Renal cortical epithelial cell (primary cell): ENCODE measurements at regions not wholly inside any gene's neighbourhood (a gene's known extent, or its start where the extent isn't known, plus 50 kb on each side); places are given as distances from the start of the nearest gene placed in this dataset.
A peak's percentile ranks its signal among the peaks of the same experiment; 100 is the strongest.

Experiments
- DNase-seq: peaks from one replicate; pipeline ENCODE4 v3.0.0-alpha.2; 2011; ENCODE audit warnings: low read depth

GRCh38 chr1:218872026-218872425, 301.7 kb upstream of the LYPLAL1 start:
- DNase-seq = no peak

- DNase-seq = no peak
Observed at GRCh38 chr1:218872928-218873327, 300.8 kb upstream of the LYPLAL1 start.

GRCh38 chr1:218874313-218874712, 299.4 kb upstream of the LYPLAL1 start:
- peak; percentile 91 for DNase-seq

- DNase-seq = peak; percentile 44
Observed at GRCh38 chr1:218874801-218875400, 298.8 kb upstream of the LYPLAL1 start.

GRCh38 chr1:218878369-218878768, 295.3 kb upstream of the LYPLAL1 start:
- DNase-seq = peak; percentile 74

GRCh38 chr1:218880484-218881060, 293.1 kb upstream of the LYPLAL1 start:
- DNase-seq = no peak

GRCh38 chr1:218882454-218882853, 291.2 kb upstream of the LYPLAL1 start:
- no peak for DNase-seq

- DNase-seq = no peak
Observed at GRCh38 chr1:218886101-218886871, 287.4 kb upstream of the LYPLAL1 start.

- DNase-seq = peak; percentile 33
Observed at GRCh38 chr1:218887141-218887925, 286.3 kb upstream of the LYPLAL1 start.

- DNase-seq = peak; percentile 90
Observed at GRCh38 chr1:218890451-218890850, 283.2 kb upstream of the LYPLAL1 start.

- DNase-seq = no peak
Observed at GRCh38 chr1:218891577-218891976, 282.1 kb upstream of the LYPLAL1 start.

GRCh38 chr1:218895064-218895587, 278.6 kb upstream of the LYPLAL1 start:
- no peak for DNase-seq

GRCh38 chr1:218896202-218896601, 277.5 kb upstream of the LYPLAL1 start:
- DNase-seq = no peak

- DNase-seq = no peak
Observed at GRCh38 chr1:218898921-218899320, 274.8 kb upstream of the LYPLAL1 start.

- DNase-seq = no peak
Observed at GRCh38 chr1:218900615-218901014, 273.1 kb upstream of the LYPLAL1 start.

- no peak for DNase-seq
Observed at GRCh38 chr1:218904416-218904815, 269.3 kb upstream of the LYPLAL1 start.

- no peak for DNase-seq
Observed at GRCh38 chr1:218916720-218917119, 257.0 kb upstream of the LYPLAL1 start.

GRCh38 chr1:218917656-218918055, 256.0 kb upstream of the LYPLAL1 start:
- DNase-seq = no peak

GRCh38 chr1:218925777-218926176, 247.9 kb upstream of the LYPLAL1 start:
- no peak for DNase-seq

- DNase-seq = no peak
Observed at GRCh38 chr1:218926631-218927030, 247.0 kb upstream of the LYPLAL1 start.

- no peak for DNase-seq
Observed at GRCh38 chr1:218930000-218930399, 243.7 kb upstream of the LYPLAL1 start.
